ENCODE measurements at regions not wholly inside any gene's neighbourhood (a gene's known extent, or its start where the extent isn't known, plus 50 kb on each side); places are given as distances from the start of the nearest gene placed in this dataset.

GRCh38 chr5:171595801-171596231, 176.4 kb downstream of the FGF18 start (continued):
- TF ChIP-seq ZNF512 (CRISPR knock-in tag; IDR thresholded peaks at IDR 0.05; ENCODE audit: borderline replicate concordance) (no peak), TEAD4 (CRISPR knock-in tag; IDR thresholded peaks at IDR 0.05) (no peak)
- TF ChIP-seq, protein P1, sequence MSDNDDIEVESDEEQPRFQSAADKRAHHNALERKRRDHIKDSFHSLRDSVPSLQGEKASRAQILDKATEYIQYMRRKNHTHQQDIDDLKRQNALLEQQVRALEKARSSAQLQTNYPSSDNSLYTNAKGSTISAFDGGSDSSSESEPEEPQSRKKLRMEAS (CRISPR knock-in tag; IDR thresholded peaks at IDR 0.05) = no peak

- CTCF ChIA-PET = interaction anchor here (0.6 to 1.9 kb wide), 13 partner anchors 10 to 463 kb away, joined by 3 to 11 read pairs (median 4); partner anchors contain the start of gene FGF18
- DNase-seq (ENCODE audit: low spot score) (peak; percentile 57), ATAC-seq (peak; percentile 85)
- Mint-ChIP-seq H3K27ac (no peak overlapping the region), H3K9me3 (peaks cover 10% of the 10 kb centered on the region), H3K4me3 (no peak overlapping the region), H3K36me3 (no peaks in the 10 kb centered on the region), H3K27me3 (ENCODE audit: low read depth) (no peaks in the 10 kb centered on the region; the same call in 1 of the 2 replicates), H3K4me1 (peaks cover 3% of the 10 kb centered on the region; the same call in 1 of the 2 replicates)
- POLR2A ChIA-PET = interaction anchor here (1.0 kb wide), 1 partner anchor 9 kb away, joined by 3 read pairs; no protein-coding TSS in a partner anchor
- no peak for TF ChIP-seq NR3C1 (CRISPR knock-in tag; conservative IDR thresholded peaks at IDR 0.05; ENCODE audit: low read depth)
Observed at GRCh38 chr5:171596391-171596878, 177.0 kb downstream of the FGF18 start.

- peaks cover 3% of the 10 kb centered on the region; the same call in 1 of the 2 replicates for H3K4me1 Mint-ChIP-seq
- ATAC-seq (no peak), DNase-seq (ENCODE audit: low spot score) (no peak)
- ChIA-PET CTCF (interaction anchor here (0.6 to 1.4 kb wide), 8 partner anchors 8 to 178 kb away, joined by 3 to 9 read pairs (median 4); partner anchors contain the start of gene FGF18), POLR2A (no interaction called here)
- no peaks in the 10 kb centered on the region; the same call in 1 of the 2 replicates for H3K27me3 Mint-ChIP-seq (ENCODE audit: low read depth)
- H3K4me3 Mint-ChIP-seq = no peak overlapping the region
- H3K9me3 Mint-ChIP-seq = peaks cover 10% of the 10 kb centered on the region
- H3K27ac Mint-ChIP-seq = no peak overlapping the region
- no peaks in the 10 kb centered on the region for H3K36me3 Mint-ChIP-seq
- TF ChIP-seq ATF2 (CRISPR knock-in tag; IDR thresholded peaks at IDR 0.05; ENCODE audit: borderline replicate concordance, low read depth) (no peak), JUN (CRISPR knock-in tag; IDR thresholded peaks at IDR 0.05) (no peak), EMX1 (CRISPR knock-in tag; IDR thresholded peaks at IDR 0.05) (no peak), ATF6 (CRISPR knock-in tag; IDR thresholded peaks at IDR 0.05) (no peak), ZNF396 (CRISPR knock-in tag; IDR thresholded peaks at IDR 0.05; ENCODE audit: borderline replicate concordance) (no peak), ZNF512 (CRISPR knock-in tag; IDR thresholded peaks at IDR 0.05; ENCODE audit: borderline replicate concordance) (no peak), ATF1 (CRISPR knock-in tag; IDR thresholded peaks at IDR 0.05) (no peak), FOXP1 (CRISPR knock-in tag; IDR thresholded peaks at IDR 0.05; ENCODE audit: borderline replicate concordance) (no peak), RELA (CRISPR knock-in tag; IDR thresholded peaks at IDR 0.05; ENCODE audit: borderline replicate concordance) (no peak), ARID4B (CRISPR knock-in tag; IDR thresholded peaks at IDR 0.05; ENCODE audit: borderline replicate concordance) (no peak), ZNF423 (CRISPR knock-in tag; IDR thresholded peaks at IDR 0.05) (no peak)
- TF ChIP-seq, protein P2, sequence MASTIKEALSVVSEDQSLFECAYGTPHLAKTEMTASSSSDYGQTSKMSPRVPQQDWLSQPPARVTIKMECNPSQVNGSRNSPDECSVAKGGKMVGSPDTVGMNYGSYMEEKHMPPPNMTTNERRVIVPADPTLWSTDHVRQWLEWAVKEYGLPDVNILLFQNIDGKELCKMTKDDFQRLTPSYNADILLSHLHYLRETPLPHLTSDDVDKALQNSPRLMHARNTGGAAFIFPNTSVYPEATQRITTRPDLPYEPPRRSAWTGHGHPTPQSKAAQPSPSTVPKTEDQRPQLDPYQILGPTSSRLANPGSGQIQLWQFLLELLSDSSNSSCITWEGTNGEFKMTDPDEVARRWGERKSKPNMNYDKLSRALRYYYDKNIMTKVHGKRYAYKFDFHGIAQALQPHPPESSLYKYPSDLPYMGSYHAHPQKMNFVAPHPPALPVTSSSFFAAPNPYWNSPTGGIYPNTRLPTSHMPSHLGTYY (CRISPR knock-in tag; IDR thresholded peaks at IDR 0.05) = no peak
- TF ChIP-seq, protein P3, sequence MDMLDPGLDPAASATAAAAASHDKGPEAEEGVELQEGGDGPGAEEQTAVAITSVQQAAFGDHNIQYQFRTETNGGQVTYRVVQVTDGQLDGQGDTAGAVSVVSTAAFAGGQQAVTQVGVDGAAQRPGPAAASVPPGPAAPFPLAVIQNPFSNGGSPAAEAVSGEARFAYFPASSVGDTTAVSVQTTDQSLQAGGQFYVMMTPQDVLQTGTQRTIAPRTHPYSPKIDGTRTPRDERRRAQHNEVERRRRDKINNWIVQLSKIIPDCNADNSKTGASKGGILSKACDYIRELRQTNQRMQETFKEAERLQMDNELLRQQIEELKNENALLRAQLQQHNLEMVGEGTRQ (CRISPR knock-in tag; IDR thresholded peaks at IDR 0.05) = no peak
Observed at GRCh38 chr5:171597946-171598640, 178.6 kb downstream of the FGF18 start.

Measured in WTC11 (cell line).